Ovary (tissue), 3 donors: ENCODE measurements at regions not wholly inside any gene's neighbourhood (a gene's known extent, or its start where the extent isn't known, plus 50 kb on each side); places are given as distances from the start of the nearest gene placed in this dataset.

Experiments
- EP300 ChIP-seq: sonication (generic); formaldehyde crosslinking; IDR thresholded peaks from one replicate; pipeline ENCODE4 v1.6.1; 2017; ENCODE audit warnings: antibody characterized with exemption
- TF ChIP-seq, protein P1 (sequence below), 3 donors: fragments of 450-650 bp in 2 of 3; fragments of 200-600 bp in 1 of 3; IDR thresholded peaks; one replicate each; pipeline versions ENCODE4 v1.5.1 to v1.8.0; 2016 to 2022; ENCODE audit warnings: antibody characterized with exemption in 3 of 3, mild to moderate bottlenecking in 1 of 3
- donor health status: DM: no; HTN: no; CAD: no.

DNA sequence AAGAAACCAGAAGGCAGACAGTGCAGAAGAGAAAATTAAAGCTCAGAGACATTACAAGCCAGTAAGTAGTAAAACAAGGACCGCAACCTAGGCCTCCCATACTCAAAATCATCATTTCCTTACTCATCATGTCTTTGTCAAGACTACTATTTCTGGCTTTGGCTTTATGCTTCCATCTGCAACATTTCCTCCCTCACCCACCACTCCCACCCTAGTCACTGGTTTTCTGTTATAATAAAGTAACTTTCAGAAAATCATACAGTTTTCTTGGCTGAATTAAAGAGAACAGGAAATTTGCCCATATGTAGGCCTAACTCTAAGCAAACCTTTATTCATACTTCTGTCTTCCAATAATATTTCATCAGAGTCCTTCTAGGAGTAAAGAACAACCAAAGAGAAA is 247.6 kb upstream of the RORA start:
- TF ChIP-seq EP300, result no peak
- TF ChIP-seq, protein P1, sequence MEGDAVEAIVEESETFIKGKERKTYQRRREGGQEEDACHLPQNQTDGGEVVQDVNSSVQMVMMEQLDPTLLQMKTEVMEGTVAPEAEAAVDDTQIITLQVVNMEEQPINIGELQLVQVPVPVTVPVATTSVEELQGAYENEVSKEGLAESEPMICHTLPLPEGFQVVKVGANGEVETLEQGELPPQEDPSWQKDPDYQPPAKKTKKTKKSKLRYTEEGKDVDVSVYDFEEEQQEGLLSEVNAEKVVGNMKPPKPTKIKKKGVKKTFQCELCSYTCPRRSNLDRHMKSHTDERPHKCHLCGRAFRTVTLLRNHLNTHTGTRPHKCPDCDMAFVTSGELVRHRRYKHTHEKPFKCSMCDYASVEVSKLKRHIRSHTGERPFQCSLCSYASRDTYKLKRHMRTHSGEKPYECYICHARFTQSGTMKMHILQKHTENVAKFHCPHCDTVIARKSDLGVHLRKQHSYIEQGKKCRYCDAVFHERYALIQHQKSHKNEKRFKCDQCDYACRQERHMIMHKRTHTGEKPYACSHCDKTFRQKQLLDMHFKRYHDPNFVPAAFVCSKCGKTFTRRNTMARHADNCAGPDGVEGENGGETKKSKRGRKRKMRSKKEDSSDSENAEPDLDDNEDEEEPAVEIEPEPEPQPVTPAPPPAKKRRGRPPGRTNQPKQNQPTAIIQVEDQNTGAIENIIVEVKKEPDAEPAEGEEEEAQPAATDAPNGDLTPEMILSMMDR (IDR thresholded peaks at IDR 0.05), result no peak
